ENCODE measurements at regions not wholly inside any gene's neighbourhood (a gene's known extent, or its start where the extent isn't known, plus 50 kb on each side); places are given as distances from the start of the nearest gene placed in this dataset.

DNA sequence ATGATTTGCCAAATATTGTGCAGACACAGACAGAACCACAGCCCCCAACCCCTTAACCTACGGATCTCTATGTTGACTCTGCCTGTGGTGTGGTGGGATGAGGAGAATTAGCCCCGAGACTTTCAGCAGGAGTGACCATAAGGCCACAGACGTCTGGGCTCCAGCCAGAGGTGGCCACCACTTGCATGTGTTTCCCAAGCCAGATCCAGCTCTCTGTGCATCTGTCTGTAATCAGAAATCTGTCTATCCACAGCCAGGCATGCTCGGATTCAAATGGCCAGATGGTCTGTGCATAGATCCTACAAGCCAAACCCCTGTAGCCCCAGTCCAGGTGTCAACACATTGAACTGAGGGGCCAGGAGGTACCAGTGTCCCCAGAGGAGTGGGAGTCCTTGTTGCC is 140.6 kb downstream of the SYF2 start:
- H3K4me3 ChIP-seq, result no peak overlapping the region
- H3K9me3 ChIP-seq (replicated peaks in 1 of 11), result peaks cover 8 to 20% (median 10%) of the 10 kb centered on the region in 11 experiments
- no peak overlapping the region for H3K9ac ChIP-seq
- peaks cover 0 to 80% (median 60%) of the 10 kb centered on the region in 10 experiments; a peak in 17 of 20 replicates for H3K4me1 ChIP-seq
- no peaks in the 10 kb centered on the region for H3K36me3 ChIP-seq
- peak overlapping the region in 9 of 11 experiments; percentile 33 to 77 (median 69); a peak in 16 of 22 replicates for H3K4me2 ChIP-seq
- H4K20me1 ChIP-seq, result no peaks in the 10 kb centered on the region
- TF ChIP-seq Cebpa-rat (IDR thresholded peaks at IDR 0.05), result no peak
- H3K27me3 ChIP-seq, result no peaks in the 10 kb centered on the region
- H3K27ac ChIP-seq, result no peak overlapping the region

DNA sequence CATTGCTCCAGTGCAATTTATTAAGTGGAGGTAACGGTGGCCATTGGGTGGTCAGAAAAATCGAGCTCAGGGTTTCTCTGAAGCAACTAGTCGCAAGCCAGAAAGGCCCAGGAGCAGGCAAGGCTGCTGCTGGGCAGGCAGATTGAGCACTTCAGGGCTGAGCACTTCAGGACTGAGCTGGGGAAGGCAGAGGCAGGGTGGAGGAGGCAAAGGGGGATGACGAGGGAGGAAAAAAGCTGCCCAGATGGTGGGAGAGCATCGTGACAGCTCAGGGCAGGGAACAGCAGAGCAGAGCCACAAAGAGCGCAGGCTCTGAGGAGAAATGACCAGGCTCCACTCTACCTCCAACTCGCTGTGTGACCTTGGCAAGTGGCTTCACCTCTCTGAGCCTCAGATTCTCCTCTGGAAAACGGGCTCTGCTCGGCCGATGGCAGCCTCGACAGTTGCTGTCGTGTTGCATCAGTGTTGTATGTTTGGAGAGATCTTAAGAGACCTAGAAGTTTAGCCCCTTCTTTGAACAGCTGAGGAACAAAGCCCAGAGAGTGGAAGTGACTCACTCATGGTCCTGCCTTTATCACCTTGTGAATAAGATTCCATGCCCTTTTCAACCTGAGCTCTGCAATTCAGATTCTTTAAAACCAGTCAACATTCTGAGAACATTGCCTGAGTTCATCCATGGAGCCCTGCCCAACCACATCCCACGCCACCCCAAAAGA is 141.4 kb downstream of the SYF2 start:
- Histone ChIP-seq H3K36me3 (no peaks in the 10 kb centered on the region), H3K4me1 (peaks cover 0 to 78% (median 59%) of the 10 kb centered on the region in 10 experiments; a peak in 17 of 20 replicates), H3K9ac (0 out of 22 replicates have a peak overlapping the region, but pooled peaks of 1 of the 11 experiments have one; percentile 4), H3K4me3 (no peak overlapping the region), H3K4me2 (peak overlapping the region in 9 of 11 experiments; percentile 33 to 77 (median 69); a peak in 16 of 22 replicates), H4K20me1 (no peaks in the 10 kb centered on the region), H3K9me3 (replicated peaks in 1 of 11) (peaks cover under 1 to 12% (median 2%) of the 10 kb centered on the region in 11 experiments; a peak in 17 of 22 replicates), H3K27ac (no peak overlapping the region), H3K27me3 (no peaks in the 10 kb centered on the region)
- TF ChIP-seq Cebpa-rat (IDR thresholded peaks at IDR 0.05), result no peak

DNA sequence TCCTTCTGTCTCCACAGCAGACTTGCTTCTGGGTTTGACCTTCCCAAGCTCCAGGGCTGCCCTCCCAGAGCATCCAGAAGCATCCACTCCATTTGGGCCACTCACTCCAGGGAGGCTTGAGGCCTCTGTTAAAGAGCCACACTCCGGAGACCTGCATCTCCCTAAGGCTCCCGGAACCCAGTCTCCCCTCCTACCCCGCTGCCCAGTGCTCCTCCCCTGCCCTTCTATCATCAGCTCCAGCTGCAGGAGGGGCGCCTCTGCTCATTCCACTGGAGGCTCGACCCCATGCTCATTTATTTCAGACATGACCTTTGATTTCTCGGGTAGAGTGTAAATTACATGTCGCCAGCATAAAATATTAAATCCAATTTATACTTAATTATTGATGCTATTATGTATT is 142.5 kb downstream of the SYF2 start:
- TF ChIP-seq Cebpa-rat (IDR thresholded peaks at IDR 0.05), result no peak
- Histone ChIP-seq H3K9me3 (replicated peaks in 1 of 11) (peaks cover 0 to 5% (median 0%) of the 10 kb centered on the region in 11 experiments; a peak in 1 of 22 replicates), H3K27ac (no peak overlapping the region), H3K36me3 (no peaks in the 10 kb centered on the region), H3K9ac (no peak overlapping the region), H3K4me2 (peak overlapping the region in 5 of 11 experiments; percentile 64 to 77 (median 71); a peak in 4 of 22 replicates), H3K4me3 (no peak overlapping the region), H4K20me1 (no peaks in the 10 kb centered on the region), H3K27me3 (no peaks in the 10 kb centered on the region), H3K4me1 (peaks cover 0 to 67% (median 48%) of the 10 kb centered on the region in 10 experiments; a peak in 16 of 20 replicates)

DNA sequence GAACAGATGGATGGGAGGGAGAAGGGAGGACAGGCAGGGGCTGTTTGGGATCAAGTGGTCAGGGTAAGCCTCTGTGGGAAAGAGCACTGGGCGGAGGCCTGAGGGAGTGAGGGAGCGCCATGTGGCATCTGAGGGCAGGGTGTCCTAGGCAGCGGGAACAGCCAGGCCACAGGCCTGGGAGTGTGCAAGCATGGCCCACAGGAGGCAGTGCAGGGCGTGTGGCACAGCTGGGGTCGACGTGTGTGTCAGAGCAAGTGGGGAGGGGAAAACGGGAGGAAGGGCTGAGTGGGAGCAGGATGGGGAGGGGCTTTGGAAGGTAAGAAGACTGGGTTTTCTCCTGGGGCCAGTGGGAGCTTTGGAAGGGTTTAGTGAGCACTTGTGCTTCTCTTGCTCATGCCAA is 143.4 kb downstream of the SYF2 start:
- H4K20me1 ChIP-seq, result no peaks in the 10 kb centered on the region
- TF ChIP-seq Cebpa-rat (IDR thresholded peaks at IDR 0.05), result no peak
- H3K27ac ChIP-seq, result peak overlapping the region in 2 of 11 experiments; percentile 23 to 40; a peak in 3 of 22 replicates
- H3K4me1 ChIP-seq, result peaks cover 0 to 62% (median 48%) of the 10 kb centered on the region in 10 experiments; a peak in 16 of 20 replicates
- no peak overlapping the region for H3K4me3 ChIP-seq
- peak overlapping the region in 9 of 11 experiments; percentile 15 to 77 (median 65); a peak in 17 of 22 replicates for H3K4me2 ChIP-seq
- H3K9ac ChIP-seq, result no peak overlapping the region
- no peaks in the 10 kb centered on the region for H3K36me3 ChIP-seq
- H3K9me3 ChIP-seq (replicated peaks in 1 of 11), result peaks cover 0 to 1% (median 0%) of the 10 kb centered on the region in 11 experiments; a peak in 1 of 22 replicates
- no peaks in the 10 kb centered on the region for H3K27me3 ChIP-seq

DNA sequence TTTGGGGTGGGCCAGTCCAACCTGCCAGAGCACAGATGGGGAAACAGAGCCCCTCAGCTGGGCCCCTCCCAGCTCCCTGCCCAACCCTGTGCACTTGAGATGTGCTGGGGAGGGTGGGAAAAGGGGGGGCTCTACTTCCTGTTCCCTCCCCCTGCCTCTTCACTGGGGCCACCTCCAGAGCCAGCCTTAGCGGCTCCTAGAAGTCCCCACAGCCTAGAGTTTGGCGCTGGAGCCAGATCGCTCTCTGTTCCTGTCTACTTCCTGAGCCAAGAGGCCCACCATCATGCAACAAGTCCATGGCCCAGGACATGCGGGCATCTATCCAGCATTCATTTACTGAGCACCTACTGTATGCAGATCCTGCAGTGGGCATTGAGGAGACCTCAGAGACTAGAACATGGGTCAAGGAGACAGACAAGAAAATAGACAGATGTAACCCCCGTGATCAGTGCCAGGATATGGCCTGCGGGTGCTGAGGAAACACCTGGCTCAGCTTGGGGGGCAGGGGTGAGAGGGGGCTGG is 144.1 kb downstream of the SYF2 start:
- TF ChIP-seq Cebpa-rat (IDR thresholded peaks at IDR 0.05), result no peak
- no peaks in the 10 kb centered on the region for H3K9me3 ChIP-seq (replicated peaks in 1 of 11)
- no peaks in the 10 kb centered on the region for H3K27me3 ChIP-seq
- no peak overlapping the region for H3K9ac ChIP-seq
- peak overlapping the region in 1 of 11 experiments; percentile 38; a peak in 3 of 22 replicates for H3K27ac ChIP-seq
- no peak overlapping the region for H3K4me3 ChIP-seq
- H3K36me3 ChIP-seq, result no peaks in the 10 kb centered on the region
- peaks cover 0 to 56% (median 43%) of the 10 kb centered on the region in 10 experiments; a peak in 16 of 20 replicates for H3K4me1 ChIP-seq
- no peaks in the 10 kb centered on the region for H4K20me1 ChIP-seq
- peak overlapping the region in 9 of 11 experiments; percentile 15 to 77 (median 65); a peak in 17 of 22 replicates for H3K4me2 ChIP-seq

DNA sequence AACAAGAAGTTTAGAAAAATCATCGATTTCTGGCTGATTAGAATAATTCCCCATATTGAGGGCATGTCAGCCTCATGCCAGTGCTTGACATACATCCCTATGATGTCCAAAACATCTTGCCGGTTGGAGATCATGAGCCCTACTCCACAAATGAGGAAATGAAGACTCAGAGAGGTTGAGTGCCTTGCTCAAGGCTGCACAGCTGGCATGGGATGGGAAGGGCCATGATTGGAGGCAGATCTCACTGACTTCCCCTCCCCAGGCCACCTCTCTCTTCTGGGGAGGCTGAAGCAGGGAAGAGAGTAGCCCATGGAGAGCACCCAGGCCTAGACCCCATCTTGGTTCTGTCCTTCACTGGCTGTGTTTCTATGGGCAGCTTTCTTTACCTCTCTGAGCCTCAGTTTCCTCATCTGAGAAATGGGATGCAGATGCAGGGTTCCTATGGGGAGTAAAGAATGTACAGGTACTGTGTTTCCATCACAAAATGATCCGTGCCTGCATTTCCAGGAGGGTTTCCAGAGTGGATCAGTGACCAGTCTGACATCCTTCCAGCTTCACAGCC is 145.7 kb downstream of the SYF2 start:
- Histone ChIP-seq H4K20me1 (no peaks in the 10 kb centered on the region), H3K4me2 (no peak overlapping the region), H3K4me3 (no peak overlapping the region), H3K27ac (no peak overlapping the region), H3K4me1 (peaks cover 0 to 40% (median 31%) of the 10 kb centered on the region in 10 experiments; a peak in 16 of 20 replicates), H3K9ac (no peak overlapping the region), H3K27me3 (no peaks in the 10 kb centered on the region), H3K9me3 (replicated peaks in 1 of 11) (no peaks in the 10 kb centered on the region), H3K36me3 (no peaks in the 10 kb centered on the region)
- no peak for TF ChIP-seq Cebpa-rat (IDR thresholded peaks at IDR 0.05)

DNA sequence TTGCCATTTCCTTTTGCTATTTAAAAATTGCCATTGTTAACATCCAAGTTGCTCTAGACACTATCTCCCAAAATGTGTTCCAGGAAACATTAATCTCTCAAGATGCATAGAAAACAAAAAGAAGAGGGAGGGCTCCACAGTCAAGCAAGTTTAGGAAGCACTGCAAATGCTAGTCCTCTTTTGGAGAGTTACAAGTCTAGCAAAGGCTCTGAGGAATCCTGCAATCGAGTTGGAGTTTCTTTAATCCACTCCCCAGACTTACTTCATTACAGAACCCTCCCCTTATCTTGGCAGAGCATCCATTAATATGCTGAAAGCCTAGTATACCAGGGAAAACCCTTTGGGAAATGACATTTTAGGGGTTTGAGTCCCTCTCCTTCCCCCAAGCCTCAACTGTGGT is 147.9 kb downstream of the SYF2 start:
- Histone ChIP-seq H3K9ac (no peak overlapping the region), H3K4me1 (peaks cover 6 to 25% (median 19%) of the 10 kb centered on the region in 10 experiments; a peak in 17 of 20 replicates), H3K4me2 (no peak overlapping the region), H4K20me1 (no peaks in the 10 kb centered on the region), H3K4me3 (no peak overlapping the region), H3K9me3 (replicated peaks in 1 of 11) (peaks cover 0 to 2% (median 0%) of the 10 kb centered on the region in 11 experiments; a peak in 1 of 22 replicates), H3K27me3 (no peaks in the 10 kb centered on the region), H3K27ac (no peak overlapping the region), H3K36me3 (no peaks in the 10 kb centered on the region)
- TF ChIP-seq Cebpa-rat (IDR thresholded peaks at IDR 0.05), result no peak

DNA sequence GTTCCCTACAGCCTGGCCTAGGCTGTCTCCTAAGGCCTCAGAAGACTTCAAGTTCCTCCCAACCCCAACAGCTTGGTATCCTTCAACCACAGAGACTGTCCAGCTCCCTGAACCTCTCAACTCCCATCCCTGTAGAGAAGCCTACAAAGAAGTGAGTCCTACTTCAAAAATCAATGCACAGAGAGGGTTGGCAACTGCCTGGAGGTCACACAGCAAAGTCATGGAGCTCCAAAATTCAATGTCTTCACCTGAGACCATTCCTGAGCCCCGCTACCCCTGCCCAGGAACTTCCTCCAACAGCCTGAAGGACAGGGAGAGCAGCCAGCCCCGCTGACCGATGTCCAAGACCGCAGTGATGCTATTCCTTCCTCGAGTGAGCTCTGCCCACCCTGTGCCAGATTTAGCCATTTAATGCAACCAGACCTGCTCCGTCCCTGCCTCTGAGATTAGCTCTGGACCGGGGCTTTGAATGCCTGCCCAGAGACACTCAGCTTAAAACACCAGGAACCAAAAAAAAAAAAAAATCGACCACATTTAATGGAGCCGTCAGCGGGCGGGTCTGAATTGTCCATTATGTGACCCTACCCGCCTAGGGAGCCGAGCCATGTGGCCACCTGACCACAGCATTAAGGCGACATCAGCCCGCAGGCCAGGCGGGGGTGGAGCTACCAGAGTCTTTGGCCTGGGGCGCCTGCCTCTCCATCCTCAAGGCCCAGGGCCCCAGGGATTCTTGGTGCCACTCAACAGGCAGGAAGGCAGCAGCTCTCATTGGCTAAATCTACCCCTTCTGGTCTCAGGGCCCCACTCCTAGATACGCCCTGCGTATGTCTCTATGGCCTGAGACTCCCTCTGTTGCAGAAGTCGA is 148.6 kb downstream of the SYF2 start:
- no peak overlapping the region for H3K27ac ChIP-seq
- no peaks in the 10 kb centered on the region for H3K27me3 ChIP-seq
- H4K20me1 ChIP-seq, result no peaks in the 10 kb centered on the region
- no peak overlapping the region for H3K9ac ChIP-seq
- H3K4me2 ChIP-seq, result no peak overlapping the region
- TF ChIP-seq Cebpa-rat (IDR thresholded peaks at IDR 0.05), result no peak
- H3K4me1 ChIP-seq, result peaks cover 6 to 20% (median 13%) of the 10 kb centered on the region in 10 experiments; a peak in 17 of 20 replicates
- H3K9me3 ChIP-seq (replicated peaks in 1 of 11), result peaks cover 0 to 9% (median 0%) of the 10 kb centered on the region in 11 experiments; a peak in 2 of 22 replicates
- no peak overlapping the region for H3K4me3 ChIP-seq
- no peaks in the 10 kb centered on the region for H3K36me3 ChIP-seq

Data from BLaER1 treated with 17β-estradiol and CSF1 and Interleukin-3, amounts not matched to agents 10 nM and 100 nM (cell line).